ENCODE measurements at regions not wholly inside any gene's neighbourhood (a gene's known extent, or its start where the extent isn't known, plus 50 kb on each side); places are given as distances from the start of the nearest gene placed in this dataset.

- H3K4me2 ChIP-seq, result no peak overlapping the region
- no peak overlapping the region for H3K9ac ChIP-seq
- no peaks in the 10 kb centered on the region for H3K27me3 ChIP-seq (ENCODE audit: insufficient read depth, low read depth)
- no peak overlapping the region for H3K27ac ChIP-seq
- no peaks in the 10 kb centered on the region for H3K4me1 ChIP-seq (ENCODE audit: low read depth, poor library complexity, severe bottlenecking)
- H4K20me1 ChIP-seq (ENCODE audit: insufficient read depth), result no peaks in the 10 kb centered on the region
- no peak overlapping the region for H2AFZ ChIP-seq (ENCODE audit: low read depth)
- H3K79me2 ChIP-seq (ENCODE audit: insufficient read depth, low read depth), result no peaks in the 10 kb centered on the region
- H3K4me3 ChIP-seq (IDR thresholded peaks at IDR 0.05; ENCODE audit: insufficient read depth, low read depth, low read length), result no peak overlapping the region
- no peak for TF ChIP-seq CTCF (conservative IDR thresholded peaks at IDR 0.05; ENCODE audit: low read depth, low read length)
- H3K36me3 ChIP-seq (ENCODE audit: insufficient read depth), result no peaks in the 10 kb centered on the region
Observed at GRCh38 chr7:19482628-19483027, 226.2 kb downstream of the POLR1F start.

- Histone ChIP-seq H3K27ac (no peak overlapping the region), H4K20me1 (ENCODE audit: insufficient read depth) (no peaks in the 10 kb centered on the region), H3K4me3 (IDR thresholded peaks at IDR 0.05; ENCODE audit: insufficient read depth, low read depth, low read length) (no peak overlapping the region), H3K9ac (no peak overlapping the region), H3K79me2 (ENCODE audit: insufficient read depth, low read depth) (no peaks in the 10 kb centered on the region), H3K4me1 (ENCODE audit: low read depth, poor library complexity, severe bottlenecking) (no peaks in the 10 kb centered on the region), H2AFZ (ENCODE audit: low read depth) (no peak overlapping the region), H3K36me3 (ENCODE audit: insufficient read depth) (no peaks in the 10 kb centered on the region), H3K27me3 (ENCODE audit: insufficient read depth, low read depth) (no peaks in the 10 kb centered on the region), H3K4me2 (no peak overlapping the region)
- no peak for TF ChIP-seq CTCF (conservative IDR thresholded peaks at IDR 0.05; ENCODE audit: low read depth, low read length)
Observed at GRCh38 chr7:19480383-19480782, 228.5 kb downstream of the POLR1F start.

GRCh38 chr7:19470031-19470430, 238.8 kb downstream of the POLR1F start:
- H3K79me2 ChIP-seq (ENCODE audit: insufficient read depth, low read depth), result no peaks in the 10 kb centered on the region
- no peak overlapping the region for H3K9ac ChIP-seq
- no peak overlapping the region for H3K4me2 ChIP-seq
- H3K4me1 ChIP-seq (ENCODE audit: low read depth, poor library complexity, severe bottlenecking), result no peaks in the 10 kb centered on the region
- H3K4me3 ChIP-seq (IDR thresholded peaks at IDR 0.05; ENCODE audit: insufficient read depth, low read depth, low read length), result no peak overlapping the region
- no peaks in the 10 kb centered on the region for H3K27me3 ChIP-seq (ENCODE audit: insufficient read depth, low read depth)
- no peaks in the 10 kb centered on the region for H4K20me1 ChIP-seq (ENCODE audit: insufficient read depth)
- TF ChIP-seq CTCF (conservative IDR thresholded peaks at IDR 0.05; ENCODE audit: low read depth, low read length), result no peak
- no peaks in the 10 kb centered on the region for H3K36me3 ChIP-seq (ENCODE audit: insufficient read depth)
- H2AFZ ChIP-seq (ENCODE audit: low read depth), result no peak overlapping the region
- no peak overlapping the region for H3K27ac ChIP-seq

- Histone ChIP-seq H3K4me1 (ENCODE audit: low read depth, poor library complexity, severe bottlenecking) (no peaks in the 10 kb centered on the region), H2AFZ (ENCODE audit: low read depth) (no peak overlapping the region), H3K4me3 (IDR thresholded peaks at IDR 0.05; ENCODE audit: insufficient read depth, low read depth, low read length) (no peak overlapping the region), H3K9ac (no peak overlapping the region), H3K36me3 (ENCODE audit: insufficient read depth) (no peaks in the 10 kb centered on the region), H4K20me1 (ENCODE audit: insufficient read depth) (no peaks in the 10 kb centered on the region), H3K27me3 (ENCODE audit: insufficient read depth, low read depth) (no peaks in the 10 kb centered on the region), H3K4me2 (no peak overlapping the region), H3K27ac (no peak overlapping the region), H3K79me2 (ENCODE audit: insufficient read depth, low read depth) (no peaks in the 10 kb centered on the region)
- no peak for TF ChIP-seq CTCF (conservative IDR thresholded peaks at IDR 0.05; ENCODE audit: low read depth, low read length)
Observed at GRCh38 chr7:19465861-19466260, 243.0 kb downstream of the POLR1F start.

GRCh38 chr7:19464751-19465150, 244.1 kb downstream of the POLR1F start:
- Histone ChIP-seq H2AFZ (ENCODE audit: low read depth) (no peak overlapping the region), H3K4me3 (IDR thresholded peaks at IDR 0.05; ENCODE audit: insufficient read depth, low read depth, low read length) (no peak overlapping the region), H3K36me3 (ENCODE audit: insufficient read depth) (no peaks in the 10 kb centered on the region), H3K79me2 (ENCODE audit: insufficient read depth, low read depth) (no peaks in the 10 kb centered on the region), H3K4me2 (no peak overlapping the region), H3K9ac (no peak overlapping the region), H3K27ac (no peak overlapping the region), H4K20me1 (ENCODE audit: insufficient read depth) (no peaks in the 10 kb centered on the region), H3K4me1 (ENCODE audit: low read depth, poor library complexity, severe bottlenecking) (no peaks in the 10 kb centered on the region), H3K27me3 (ENCODE audit: insufficient read depth, low read depth) (no peaks in the 10 kb centered on the region)
- TF ChIP-seq CTCF (conservative IDR thresholded peaks at IDR 0.05; ENCODE audit: low read depth, low read length), result no peak

All from KMS-11 (cell line).